MM.1S (cell line): ENCODE measurements at regions not wholly inside any gene's neighbourhood (a gene's known extent, or its start where the extent isn't known, plus 50 kb on each side); places are given as distances from the start of the nearest gene placed in this dataset.

ENCODE experiments used
- DNase-seq: peaks from one replicate; pipeline ENCODE4 v3.0.0-alpha.2; 2015
- H2AFZ ChIP-seq: fragments of 300-600 bp; sonication (generic); 2 replicates; pipeline ENCODE4 v1.6.0; 2016; ENCODE audit warnings: antibody characterized with exemption, low read length
- H3F3A ChIP-seq: fragments of 300-600 bp; sonication (generic); 2 replicates; pipeline ENCODE4 v1.6.1; 2016; ENCODE audit warnings: mild to moderate bottlenecking, antibody characterized with exemption, low read length, moderate library complexity, mixed read lengths; ENCODE audit not compliant: insufficient read depth
- H3K27ac ChIP-seq: fragments of 300-600 bp; sonication (generic); 2 replicates; pipeline ENCODE4 v1.5.1; 2016; ENCODE audit warnings: mild to moderate bottlenecking, low read length
- H3K27me3 ChIP-seq: fragments of 300-600 bp; sonication (generic); replicated peaks from 2 replicates; pipeline ENCODE4 v1.6.0; 2016; ENCODE audit warnings: low read length; ENCODE audit not compliant: insufficient read depth
- H3K36me3 ChIP-seq: fragments of 300-600 bp; sonication (generic); replicated peaks from 2 replicates; pipeline ENCODE4 v1.6.1; 2016; ENCODE audit warnings: mild to moderate bottlenecking, low read length, mixed read lengths; ENCODE audit not compliant: insufficient read depth
- H3K4me1 ChIP-seq: fragments of 300-600 bp; sonication (generic); 2 replicates; pipeline ENCODE4 v1.6.1; 2016; ENCODE audit warnings: low read length, mixed read lengths
- H3K4me2 ChIP-seq: fragments of 300-600 bp; sonication (generic); 2 replicates; pipeline ENCODE4 v1.6.0; 2016; ENCODE audit warnings: low read depth, low read length
- H3K4me3 ChIP-seq: fragments of 300-600 bp; sonication (generic); 2 replicates; pipeline ENCODE4 v1.5.1; 2016; ENCODE audit warnings: low read length, mixed read lengths
- H3K79me2 ChIP-seq: fragments of 300-600 bp; sonication (generic); 2 replicates; pipeline ENCODE4 v1.6.1; 2016; ENCODE audit warnings: mixed run types, low read length, mixed read lengths
- H3K9ac ChIP-seq: fragments of 300-600 bp; sonication (generic); 2 replicates; pipeline ENCODE4 v1.6.1; 2016; ENCODE audit warnings: low read length, mixed read lengths
- H3K9me2 ChIP-seq: fragments of 300-600 bp; sonication (generic); replicated peaks from 2 replicates; pipeline ENCODE4 v1.6.1; 2016; ENCODE audit warnings: mild to moderate bottlenecking, low read length, mixed read lengths; ENCODE audit not compliant: insufficient read depth
- H3K9me3 ChIP-seq: fragments of 300-600 bp; sonication (generic); replicated peaks from 2 replicates; pipeline ENCODE4 v1.6.1; 2016; ENCODE audit warnings: mild to moderate bottlenecking, low read length, mixed read lengths; ENCODE audit not compliant: insufficient read depth
- H4K20me1 ChIP-seq: fragments of 300-600 bp; sonication (generic); 2 replicates; pipeline ENCODE4 v1.6.1; 2016; ENCODE audit warnings: mild to moderate bottlenecking, low read length, moderate library complexity, mixed read lengths; ENCODE audit not compliant: insufficient read depth
- EZH2 ChIP-seq: fragments of 300-600 bp; sonication (generic); optimal IDR thresholded peaks from 2 replicates; pipeline ENCODE3; 2017; ENCODE audit warnings: low read depth, mild to moderate bottlenecking, antibody characterized with exemption, low read length, mixed read lengths
- EZH2phosphoT487 ChIP-seq: fragments of 300-600 bp; sonication (generic); IDR thresholded peaks from 2 replicates; pipeline ENCODE4 v1.6.1; 2018; ENCODE audit warnings: antibody characterized with exemption, low read length
- TF ChIP-seq, protein P1 (sequence below): fragments of 300-600 bp; sonication (generic); IDR thresholded peaks from 2 replicates; pipeline ENCODE4 v1.5.1; 2016; ENCODE audit warnings: antibody characterized with exemption, low read length, mixed read lengths

DNA sequence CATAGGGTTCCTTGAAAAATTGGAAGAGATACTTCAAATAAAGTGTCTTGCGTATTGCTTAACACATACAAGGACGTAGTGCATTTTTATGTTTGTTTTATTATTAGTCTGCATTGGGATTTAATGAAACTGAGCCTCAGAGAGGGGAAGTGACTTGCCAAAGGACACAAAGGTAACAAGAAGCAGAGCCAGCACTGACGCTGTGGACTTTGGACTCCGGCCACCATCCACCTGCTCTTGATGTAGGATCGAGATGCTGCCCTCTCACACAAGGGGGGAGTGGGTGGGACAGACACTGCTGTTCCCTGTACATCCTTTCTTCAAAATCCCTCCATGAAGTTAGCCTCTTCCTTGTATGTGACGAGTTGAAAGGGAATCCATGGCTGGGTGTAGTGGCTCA is 435.4 kb upstream of the RGMA start:
- Histone ChIP-seq H4K20me1 (no peaks in the 10 kb centered on the region), H3F3A (no peaks in the 10 kb centered on the region), H3K9me3 (no peaks in the 10 kb centered on the region)

GRCh38 chr15:93523481-93523880 is 434.5 kb upstream of the RGMA start:
- no peaks in the 10 kb centered on the region for H3K79me2 ChIP-seq
- H3K4me2 ChIP-seq, result no peak overlapping the region
- no peak overlapping the region for H3K27ac ChIP-seq
- no peaks in the 10 kb centered on the region for H3K36me3 ChIP-seq
- H3K9ac ChIP-seq, result no peak overlapping the region
- no peaks in the 10 kb centered on the region for H3K4me1 ChIP-seq
- H3K9me2 ChIP-seq, result no peaks in the 10 kb centered on the region
- no peaks in the 10 kb centered on the region for H3F3A ChIP-seq
- no peak overlapping the region for H3K4me3 ChIP-seq
- H3K9me3 ChIP-seq, result no peaks in the 10 kb centered on the region
- H2AFZ ChIP-seq, result no peak overlapping the region
- no peak for DNase-seq
- H3K27me3 ChIP-seq, result no peaks in the 10 kb centered on the region
- H4K20me1 ChIP-seq, result no peaks in the 10 kb centered on the region
- TF ChIP-seq EZH2phosphoT487 (no peak), EZH2 (no peak)
- TF ChIP-seq, protein P1, sequence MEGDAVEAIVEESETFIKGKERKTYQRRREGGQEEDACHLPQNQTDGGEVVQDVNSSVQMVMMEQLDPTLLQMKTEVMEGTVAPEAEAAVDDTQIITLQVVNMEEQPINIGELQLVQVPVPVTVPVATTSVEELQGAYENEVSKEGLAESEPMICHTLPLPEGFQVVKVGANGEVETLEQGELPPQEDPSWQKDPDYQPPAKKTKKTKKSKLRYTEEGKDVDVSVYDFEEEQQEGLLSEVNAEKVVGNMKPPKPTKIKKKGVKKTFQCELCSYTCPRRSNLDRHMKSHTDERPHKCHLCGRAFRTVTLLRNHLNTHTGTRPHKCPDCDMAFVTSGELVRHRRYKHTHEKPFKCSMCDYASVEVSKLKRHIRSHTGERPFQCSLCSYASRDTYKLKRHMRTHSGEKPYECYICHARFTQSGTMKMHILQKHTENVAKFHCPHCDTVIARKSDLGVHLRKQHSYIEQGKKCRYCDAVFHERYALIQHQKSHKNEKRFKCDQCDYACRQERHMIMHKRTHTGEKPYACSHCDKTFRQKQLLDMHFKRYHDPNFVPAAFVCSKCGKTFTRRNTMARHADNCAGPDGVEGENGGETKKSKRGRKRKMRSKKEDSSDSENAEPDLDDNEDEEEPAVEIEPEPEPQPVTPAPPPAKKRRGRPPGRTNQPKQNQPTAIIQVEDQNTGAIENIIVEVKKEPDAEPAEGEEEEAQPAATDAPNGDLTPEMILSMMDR, result no peak

More for the DNA sequence above, 435.4 kb upstream of the RGMA start:
- no peaks in the 10 kb centered on the region for H3K36me3 ChIP-seq
- no peak for DNase-seq
- TF ChIP-seq EZH2phosphoT487 (no peak), EZH2 (no peak)
- TF ChIP-seq, protein P1, result no peak
- no peaks in the 10 kb centered on the region for H3K4me1 ChIP-seq
- no peaks in the 10 kb centered on the region for H3K9me2 ChIP-seq
- H3K27me3 ChIP-seq, result no peaks in the 10 kb centered on the region
- no peak overlapping the region for H3K9ac ChIP-seq
- H3K4me3 ChIP-seq, result no peak overlapping the region
- H3K27ac ChIP-seq, result no peak overlapping the region
- H3K79me2 ChIP-seq, result no peaks in the 10 kb centered on the region
- no peak overlapping the region for H2AFZ ChIP-seq
- H3K4me2 ChIP-seq, result no peak overlapping the region

DNA sequence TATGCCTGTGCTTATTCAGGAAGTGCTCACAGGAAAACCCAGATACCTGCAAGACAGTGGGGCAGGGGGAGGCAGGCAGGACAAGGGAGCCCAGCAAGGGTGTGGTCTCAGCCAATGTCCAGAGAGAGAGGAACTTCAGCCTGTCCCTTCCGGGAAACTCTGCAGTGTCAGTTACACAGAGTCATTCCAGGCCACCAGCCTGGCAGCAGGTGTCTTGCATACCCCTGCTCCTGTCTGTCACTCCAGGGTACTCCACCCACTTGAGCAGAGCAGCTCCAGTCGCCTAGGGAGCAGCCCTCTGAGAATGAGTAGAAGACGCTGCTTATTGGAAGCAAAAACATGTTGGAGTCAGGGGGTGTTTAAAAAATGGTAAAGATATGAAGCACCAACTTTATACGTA is 431.2 kb upstream of the RGMA start:
- H3K27me3 ChIP-seq, result no peaks in the 10 kb centered on the region
- no peaks in the 10 kb centered on the region for H3K36me3 ChIP-seq
- H3K9me2 ChIP-seq, result no peaks in the 10 kb centered on the region
- no peak overlapping the region for H3K4me3 ChIP-seq
- H3K27ac ChIP-seq, result no peak overlapping the region
- H2AFZ ChIP-seq, result no peak overlapping the region
- H4K20me1 ChIP-seq, result no peaks in the 10 kb centered on the region
- no peak for TF ChIP-seq EZH2
- TF ChIP-seq EZH2phosphoT487, result no peak
- TF ChIP-seq, protein P1, result no peak
- no peak overlapping the region for H3K4me2 ChIP-seq
- no peak for DNase-seq
- H3F3A ChIP-seq, result no peaks in the 10 kb centered on the region
- no peaks in the 10 kb centered on the region for H3K4me1 ChIP-seq
- no peaks in the 10 kb centered on the region for H3K9me3 ChIP-seq
- H3K9ac ChIP-seq, result no peak overlapping the region
- H3K79me2 ChIP-seq, result no peaks in the 10 kb centered on the region
